ENCODE measurements at regions not wholly inside any gene's neighbourhood (a gene's known extent, or its start where the extent isn't known, plus 50 kb on each side); places are given as distances from the start of the nearest gene placed in this dataset.
"Not testable (repeated sequence)": the region's sequence is repeated elsewhere in the genome, so short reads cannot be mapped to it uniquely, and the experiment has no call there.

- no peak for DNase-seq
Measured at GRCh38 chr2:184993746-184994145, 395.4 kb downstream of the ZNF804A start.

- no peak for DNase-seq
Measured at GRCh38 chr2:185006481-185006880, 408.2 kb downstream of the ZNF804A start.

GRCh38 chr2:185012643-185013042 is 414.3 kb downstream of the ZNF804A start:
- no peak for DNase-seq

- DNase-seq: no peak
Measured at GRCh38 chr2:185014076-185014475, 415.7 kb downstream of the ZNF804A start.

GRCh38 chr2:185025891-185026290 is 427.6 kb downstream of the ZNF804A start:
- not testable (repeated sequence) for DNase-seq

- DNase-seq: no peak
Measured at GRCh38 chr2:185035906-185036305, 437.6 kb downstream of the ZNF804A start.

GRCh38 chr2:185044323-185044874 is 446.1 kb downstream of the ZNF804A start:
- DNase-seq: no peak

GRCh38 chr2:185050804-185051203 is 452.5 kb downstream of the ZNF804A start:
- no peak for DNase-seq

GRCh38 chr2:185063761-185064160 is 465.4 kb downstream of the ZNF804A start:
- DNase-seq: no peak

GRCh38 chr2:185066128-185066527 is 467.8 kb downstream of the ZNF804A start:
- no peak for DNase-seq

GRCh38 chr2:185069107-185069506 is 470.8 kb downstream of the ZNF804A start:
- DNase-seq: no peak

GRCh38 chr2:185074156-185074555 is 475.8 kb downstream of the ZNF804A start:
- no peak for DNase-seq

GRCh38 chr2:185082749-185083148 is 484.4 kb downstream of the ZNF804A start:
- DNase-seq: no peak

GRCh38 chr2:185108588-185108987 is 510.3 kb downstream of the ZNF804A start:
- DNase-seq: no peak

GRCh38 chr2:185127412-185127811 is 529.1 kb downstream of the ZNF804A start:
- DNase-seq: no peak

- no peak for DNase-seq
Measured at GRCh38 chr2:185128346-185128745, 530.0 kb downstream of the ZNF804A start.

- no peak for DNase-seq
Measured at GRCh38 chr2:185128996-185129395, 530.7 kb downstream of the ZNF804A start.

- no peak for DNase-seq
Measured at GRCh38 chr2:185130685-185131084, 532.4 kb downstream of the ZNF804A start.

GRCh38 chr2:185132501-185133041 is 534.2 kb downstream of the ZNF804A start:
- no peak for DNase-seq

- DNase-seq: no peak
Measured at GRCh38 chr2:185137700-185138099, 539.4 kb downstream of the ZNF804A start.

- no peak for DNase-seq
Measured at GRCh38 chr2:185142677-185143076, 544.3 kb downstream of the ZNF804A start.

- no peak for DNase-seq
Measured at GRCh38 chr2:185144159-185144919, 546.0 kb downstream of the ZNF804A start.

GRCh38 chr2:185145316-185146121 is 547.2 kb downstream of the ZNF804A start:
- no peak for DNase-seq

- no peak for DNase-seq
Measured at GRCh38 chr2:185147361-185147760, 549.0 kb downstream of the ZNF804A start.
